Endothelial cell of hepatic sinusoid (primary cell): ENCODE measurements at regions not wholly inside any gene's neighbourhood (a gene's known extent, or its start where the extent isn't known, plus 50 kb on each side); places are given as distances from the start of the nearest gene placed in this dataset.
"Not testable (repeated sequence)": the region's sequence is repeated elsewhere in the genome, so short reads cannot be mapped to it uniquely, and the experiment has no call there.

Experiments used
- in situ Hi-C: cut with HindIII; loops from 2 replicates; pipeline ENCODE4 v1.10.0; 2017; ENCODE audit warnings: low sequenced_read_pairs

DNA sequence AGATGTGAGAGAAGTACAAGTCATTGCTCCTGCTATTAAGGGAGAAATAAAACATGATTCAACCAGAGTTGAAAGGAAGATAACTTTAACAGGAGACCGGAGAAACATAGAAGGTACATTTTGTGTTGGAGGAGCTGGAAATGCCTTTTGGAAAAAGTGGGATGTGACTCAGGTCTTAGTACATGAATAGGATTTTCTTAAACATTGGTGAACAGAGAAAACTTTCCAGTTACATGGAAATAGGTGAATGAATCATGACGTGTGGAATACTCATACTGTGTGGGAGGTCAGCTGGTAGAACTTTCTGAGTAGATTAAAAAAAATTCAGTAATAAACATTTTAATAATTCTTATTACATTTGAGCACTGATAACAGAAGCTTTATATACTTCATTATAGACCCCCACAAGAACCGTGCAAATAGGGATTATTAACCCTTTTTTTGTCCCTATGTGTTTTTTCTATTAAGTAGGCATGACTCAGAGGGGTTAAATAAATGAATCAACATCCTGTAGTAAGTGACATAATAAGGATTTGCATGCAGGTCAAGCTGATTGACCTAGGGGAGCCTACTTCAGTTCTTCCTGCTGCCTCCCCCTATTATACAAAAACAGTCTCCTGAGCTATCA is 710.5 kb downstream of the NOVA1 start:
- in situ Hi-C loops, result no loop called here

DNA sequence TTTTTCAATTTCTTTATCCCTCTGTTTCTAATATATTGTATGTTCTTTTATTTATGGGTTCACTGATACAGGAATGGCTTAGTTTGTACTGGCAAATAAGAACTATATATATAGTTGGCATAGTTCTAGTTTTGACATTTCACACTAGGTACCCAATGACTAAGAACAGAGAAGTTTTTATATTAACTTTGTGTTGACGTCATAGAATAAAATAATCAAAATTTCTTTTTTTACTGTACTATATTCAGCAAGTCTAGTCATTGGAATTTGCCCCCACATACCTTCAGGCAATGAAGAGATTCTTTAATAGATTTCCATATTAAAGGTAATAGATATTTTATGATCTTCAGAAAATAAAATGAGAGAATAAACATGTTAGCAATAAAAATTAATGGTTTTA is 713.2 kb downstream of the NOVA1 start:
- in situ Hi-C loops, result no loop called here

DNA sequence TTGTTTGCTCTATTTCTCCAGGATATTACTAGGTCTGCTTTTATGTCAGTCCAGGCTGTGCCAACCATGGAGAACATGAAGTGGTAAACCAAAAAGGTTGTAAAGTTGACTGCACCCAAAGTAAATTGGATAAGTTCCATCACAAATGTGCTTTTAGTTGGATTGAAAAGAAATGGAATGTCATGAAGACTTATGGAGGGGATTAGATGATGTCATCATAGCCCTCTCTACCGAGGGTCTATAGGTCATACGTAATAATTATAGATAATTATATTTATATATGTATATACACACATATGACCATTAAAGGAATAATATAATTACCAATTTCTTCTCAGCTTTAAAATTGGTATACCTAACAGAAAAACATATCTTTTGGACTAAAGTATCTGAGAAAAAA is 714.9 kb downstream of the NOVA1 start:
- in situ Hi-C loops, result no loop called here

DNA sequence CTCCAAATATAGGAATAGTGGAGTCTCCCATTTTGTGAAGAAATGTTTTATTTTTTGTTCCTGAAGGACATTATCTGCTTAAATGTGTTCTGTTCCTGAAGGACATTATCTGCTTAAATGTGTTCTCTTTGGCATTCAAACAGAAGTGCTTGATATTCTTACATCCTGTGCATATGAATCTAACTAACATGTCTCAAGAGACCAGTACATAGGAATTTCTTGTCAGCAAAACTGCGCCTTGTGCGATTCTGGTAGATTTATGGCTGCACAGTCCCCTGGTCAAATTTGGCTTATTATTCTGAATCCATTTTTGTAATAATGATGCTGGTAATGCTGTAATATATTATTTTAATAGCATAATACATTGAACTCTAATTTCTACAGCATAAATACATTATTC is 722.4 kb downstream of the NOVA1 start:
- in situ Hi-C loops, result no loop called here

DNA sequence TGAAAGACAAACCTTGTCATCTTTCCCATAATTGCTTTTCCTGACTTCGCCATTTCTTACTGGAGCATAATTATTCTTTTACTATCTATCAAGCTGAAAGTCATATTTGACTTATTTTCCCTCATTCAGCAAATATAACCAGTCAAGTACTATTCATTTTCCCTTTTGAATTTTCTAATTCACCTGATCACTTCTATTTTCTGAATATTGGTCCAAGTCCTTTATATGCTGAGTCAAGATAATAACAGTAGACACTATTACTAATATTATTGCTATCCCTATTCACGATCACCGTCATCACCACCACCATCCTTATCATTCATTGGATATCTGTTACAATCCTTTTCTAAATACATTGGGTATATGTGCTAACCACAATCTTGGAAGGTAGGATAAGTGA is 728.0 kb downstream of the NOVA1 start:
- in situ Hi-C loops, result no loop called here

DNA sequence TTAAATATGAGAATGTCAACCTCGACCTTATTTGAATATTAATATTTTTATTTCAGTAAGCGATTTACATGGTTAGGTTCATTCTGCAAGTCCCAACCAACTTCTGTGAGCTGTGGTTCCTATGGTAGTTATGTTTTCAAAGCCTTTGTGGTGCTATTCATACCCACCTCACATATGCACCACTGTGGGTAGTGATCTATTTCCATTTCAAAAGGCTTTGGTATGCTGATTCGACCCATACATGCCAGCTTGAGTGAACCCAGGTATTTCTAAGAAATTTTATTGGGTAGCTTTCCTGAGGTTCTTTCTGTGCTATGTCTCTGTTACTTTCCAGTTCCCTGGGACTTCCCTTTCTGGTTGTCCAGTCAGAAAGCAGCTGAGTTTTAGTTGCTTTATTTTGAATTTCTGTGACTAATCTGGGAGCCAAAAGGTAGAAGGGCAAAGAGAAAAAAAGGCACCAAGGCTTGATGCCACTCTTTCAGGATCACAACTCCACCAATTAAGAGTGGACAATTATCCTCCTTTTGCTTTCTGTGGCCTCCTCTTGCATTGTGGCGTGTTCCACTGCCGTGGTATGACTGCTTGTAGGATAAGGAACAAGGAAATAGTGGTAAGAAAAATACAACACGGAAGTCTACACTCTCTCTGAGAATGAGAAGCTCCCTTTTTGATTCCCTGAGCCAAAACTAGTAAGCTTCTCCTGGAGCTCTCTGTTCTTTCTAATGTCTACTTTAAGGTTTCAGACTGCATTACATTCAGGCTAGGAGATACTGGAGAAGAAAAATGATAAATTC is 729.1 kb downstream of the NOVA1 start:
- in situ Hi-C loops, result no loop called here

DNA sequence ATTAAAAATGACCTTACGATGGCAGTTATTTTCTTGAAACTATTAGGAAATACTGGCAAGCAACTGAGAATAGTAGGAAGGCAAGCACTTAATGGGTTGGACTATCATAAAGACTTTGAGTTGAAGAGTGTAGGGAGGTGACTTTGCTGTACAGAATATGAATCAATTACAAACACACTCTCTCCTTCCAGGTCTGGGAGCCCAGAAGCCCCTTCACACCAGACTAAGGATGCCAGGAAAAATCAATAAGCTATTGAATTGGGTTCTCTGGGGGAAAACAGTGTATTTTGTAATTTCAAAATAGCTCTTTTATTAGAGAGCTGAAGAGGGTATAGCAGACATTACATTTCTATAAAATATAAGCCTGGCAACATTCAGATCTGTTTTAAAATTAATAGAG is 736.4 kb downstream of the NOVA1 start:
- in situ Hi-C loops, result no loop called here

DNA sequence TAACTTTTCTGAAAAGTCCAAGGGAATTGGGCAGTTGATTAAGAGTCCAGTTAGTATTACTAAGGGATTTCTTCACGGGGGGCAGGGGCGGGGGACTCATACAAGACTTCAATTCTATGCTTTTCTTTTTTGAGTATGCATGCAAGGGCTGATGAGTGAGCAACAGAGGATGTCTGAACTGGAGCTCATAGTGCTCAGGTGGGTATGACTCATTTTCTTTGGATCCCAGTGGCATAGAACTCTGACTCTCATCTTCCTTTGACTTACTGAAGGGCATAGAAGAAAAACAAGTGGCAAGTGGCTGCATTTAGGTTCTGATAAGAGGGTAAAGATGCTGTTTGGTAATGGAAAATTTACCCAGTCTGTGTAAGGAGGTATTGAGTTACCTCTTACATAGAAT is 749.2 kb downstream of the NOVA1 start:
- in situ Hi-C loops, result no loop called here

DNA sequence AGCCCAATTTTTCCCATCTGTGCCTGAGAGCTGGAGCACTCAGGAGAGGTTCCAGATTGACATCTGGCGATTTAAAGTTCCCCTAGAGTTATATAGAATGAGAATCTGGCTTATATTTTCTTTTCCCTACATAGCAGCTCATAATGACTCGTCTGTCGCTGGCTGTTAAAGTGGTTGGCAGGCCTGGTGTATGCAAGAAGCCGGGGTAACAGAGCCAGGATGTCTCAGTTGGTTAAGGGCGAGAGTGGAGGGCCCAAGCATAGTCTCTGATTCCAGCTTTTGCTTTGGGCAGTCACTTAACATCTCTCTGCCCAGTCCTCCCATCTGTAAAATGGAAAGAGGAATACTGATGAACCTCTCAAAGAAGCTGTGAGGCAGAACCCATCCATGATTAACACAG is 751.6 kb downstream of the NOVA1 start:
- in situ Hi-C loops, result no loop called here

DNA sequence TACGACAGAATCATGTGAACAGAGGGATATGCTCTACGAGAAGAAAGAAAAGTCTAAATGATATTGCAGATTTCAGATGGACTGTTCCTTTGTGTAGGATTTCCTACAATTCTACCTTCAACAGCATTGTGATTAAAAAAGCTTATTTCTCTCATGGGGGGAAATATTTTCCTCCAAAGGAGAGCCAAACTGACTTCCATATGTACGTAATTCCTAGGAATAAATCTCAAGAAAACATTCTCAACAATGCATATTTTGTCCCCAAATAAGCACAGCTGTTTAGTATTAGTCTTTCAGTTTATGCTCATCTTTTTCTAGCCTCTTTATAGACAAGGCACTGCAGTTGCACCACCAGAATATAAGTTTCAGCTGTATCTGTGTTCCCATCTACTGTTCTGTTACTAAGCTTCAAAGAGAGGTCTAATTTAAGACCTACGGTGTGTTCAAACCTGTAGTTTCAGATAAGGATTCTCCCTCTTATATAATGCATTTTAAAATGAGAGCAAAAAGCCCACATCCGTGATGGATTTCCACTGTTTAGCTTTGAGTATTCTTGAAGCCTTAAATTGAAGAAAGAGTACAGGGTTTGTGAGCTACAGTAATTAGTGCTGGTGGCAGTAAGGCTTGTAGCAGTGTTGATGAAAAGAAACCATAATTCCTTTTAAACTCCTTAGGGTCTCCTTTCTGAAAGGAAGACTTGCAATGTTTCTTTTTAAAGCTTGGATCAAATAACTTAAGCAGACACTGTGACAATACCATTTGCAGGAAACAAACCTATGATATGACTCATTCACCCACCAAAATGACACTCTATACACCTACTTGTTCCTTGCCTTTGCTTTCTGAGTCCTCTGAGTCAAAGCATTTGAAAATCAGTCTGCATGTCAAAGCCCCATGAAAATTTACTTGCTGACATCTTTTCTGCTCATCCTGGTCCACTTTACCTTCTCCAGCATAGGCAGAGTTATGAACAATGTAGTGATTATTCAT is 754.1 kb downstream of the NOVA1 start:
- in situ Hi-C loops, result no loop called here

DNA sequence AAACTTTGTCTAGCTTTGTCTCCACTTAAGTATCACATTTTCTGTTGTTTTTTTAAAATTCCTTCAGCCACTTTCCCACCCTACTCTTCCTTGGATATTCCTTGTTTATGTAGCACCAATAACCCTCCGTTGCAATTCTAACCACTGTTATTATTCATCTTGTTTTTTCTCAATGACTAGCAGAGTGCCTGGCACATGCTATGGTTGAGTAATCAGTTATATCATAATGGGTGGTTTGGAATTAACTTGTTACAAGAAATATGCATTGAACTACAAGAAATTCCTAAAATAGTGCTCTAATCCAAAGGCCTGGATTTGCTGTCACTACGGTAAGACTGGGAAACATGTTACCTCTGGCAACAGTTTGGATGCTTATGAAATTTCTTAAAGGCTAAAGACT is 756.6 kb downstream of the NOVA1 start:
- in situ Hi-C loops, result no loop called here

DNA sequence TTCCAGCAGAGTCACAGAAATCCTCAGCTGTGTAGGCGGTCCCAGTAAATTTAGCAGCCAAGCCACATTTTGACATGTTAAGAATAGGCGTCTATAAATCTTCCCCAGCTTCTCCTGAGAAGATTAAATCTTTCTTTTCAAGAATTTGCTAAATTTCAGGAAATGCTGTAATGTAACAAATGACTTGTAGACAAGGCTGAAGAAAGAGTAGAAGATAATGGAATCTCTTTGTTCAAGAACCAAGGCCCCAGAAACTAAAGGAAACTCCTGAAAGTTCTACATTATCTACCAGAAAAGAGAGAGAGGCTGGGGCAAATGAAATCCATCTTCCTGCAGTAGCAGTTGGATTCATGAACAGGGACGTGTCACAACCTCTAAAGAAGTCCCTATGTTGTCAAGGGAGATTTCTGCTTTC is 760.3 kb downstream of the NOVA1 start:
- in situ Hi-C loops, result no loop called here

DNA sequence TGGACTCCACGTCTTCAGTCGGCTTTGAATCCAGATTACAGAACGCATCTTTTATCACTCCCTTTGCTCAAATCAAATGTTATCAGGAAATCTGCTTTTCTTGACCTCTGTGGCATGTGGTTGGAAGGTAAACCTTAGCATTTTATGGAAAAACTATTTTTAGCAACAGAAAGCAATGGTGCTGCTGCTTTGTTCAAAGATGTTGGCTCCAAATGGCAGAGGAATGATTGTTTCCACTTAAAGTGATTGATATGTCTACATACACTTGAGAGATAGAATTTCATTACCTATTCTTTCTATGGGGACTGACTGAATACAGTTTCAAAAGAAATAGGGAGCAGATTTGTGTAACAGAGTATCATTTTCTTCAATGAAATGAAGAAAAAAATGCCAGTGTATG is 761.2 kb downstream of the NOVA1 start:
- in situ Hi-C loops, result no loop called here

DNA sequence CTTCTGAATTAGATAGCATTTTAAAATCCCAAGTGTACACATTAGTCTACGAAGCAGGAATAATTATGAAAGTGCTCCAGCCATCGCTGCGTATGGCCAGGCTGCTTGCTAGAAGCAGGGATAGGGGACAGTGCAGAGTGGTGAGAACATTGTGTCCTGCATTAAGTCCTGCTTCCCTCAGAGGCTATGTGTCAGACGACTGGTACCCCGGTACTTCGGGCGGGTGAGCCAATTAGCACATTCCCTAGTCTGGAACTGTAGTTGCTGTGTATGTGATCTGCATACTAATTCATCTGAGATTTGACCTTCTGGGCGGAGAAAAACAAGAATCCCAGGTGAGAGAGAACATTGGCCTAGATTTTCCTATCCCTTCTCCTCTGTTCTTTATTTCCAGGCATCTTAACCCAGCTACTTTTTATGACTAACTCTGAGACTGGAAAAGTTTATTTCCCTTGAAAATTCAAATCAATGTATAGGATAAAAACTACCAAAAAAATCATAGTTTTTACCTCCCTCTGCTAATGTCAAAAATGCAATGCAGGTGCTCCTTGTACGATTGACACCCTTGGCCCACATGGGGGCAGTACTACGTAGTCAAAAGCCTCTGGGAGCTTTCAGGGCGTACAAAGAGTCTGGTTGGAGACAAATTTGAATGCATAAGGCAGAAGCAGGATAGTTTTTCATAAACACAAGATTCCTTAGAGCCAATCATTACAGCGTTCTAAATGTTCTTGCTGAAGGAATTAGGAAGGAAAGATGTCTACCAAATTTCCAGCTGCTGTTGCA is 764.3 kb downstream of the NOVA1 start:
- in situ Hi-C loops, result no loop called here

DNA sequence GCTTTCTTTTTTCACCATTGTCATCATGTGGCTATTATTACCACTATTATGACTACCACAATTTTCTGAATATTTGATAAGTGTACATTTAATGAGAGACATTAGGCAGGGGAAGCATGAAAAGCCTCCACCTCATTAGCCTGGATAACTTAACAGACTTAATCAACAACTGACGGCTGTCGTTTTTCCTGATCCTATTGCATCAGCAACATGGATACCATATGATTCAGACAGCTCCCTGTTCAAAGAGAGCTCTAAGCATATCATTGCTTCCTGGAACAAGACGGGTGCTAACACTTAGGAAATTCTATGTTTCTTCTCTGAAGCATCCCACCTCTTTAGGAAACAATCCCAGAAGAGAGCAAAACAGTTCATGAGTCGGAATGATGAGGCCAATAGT is 765.2 kb downstream of the NOVA1 start:
- in situ Hi-C loops, result no loop called here

DNA sequence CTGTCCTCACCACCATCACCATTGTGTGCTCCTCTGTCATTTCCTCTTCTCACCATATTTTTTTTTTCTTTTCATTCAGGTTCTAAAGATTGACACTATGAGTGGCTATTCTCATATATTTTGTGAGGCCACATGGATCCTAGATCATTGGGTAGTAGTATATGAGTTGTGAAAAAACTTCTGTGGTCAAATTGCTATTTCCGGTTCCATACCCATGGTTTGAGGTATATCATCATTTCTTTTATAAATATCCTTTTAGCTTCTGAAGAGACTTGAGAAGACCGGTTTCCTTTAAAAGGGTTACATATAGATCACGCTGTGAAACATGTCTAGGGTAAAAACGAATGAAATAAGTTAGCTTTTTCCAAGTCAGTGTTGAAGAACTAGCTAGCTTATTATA is 769.3 kb downstream of the NOVA1 start:
- in situ Hi-C loops, result no loop called here

DNA sequence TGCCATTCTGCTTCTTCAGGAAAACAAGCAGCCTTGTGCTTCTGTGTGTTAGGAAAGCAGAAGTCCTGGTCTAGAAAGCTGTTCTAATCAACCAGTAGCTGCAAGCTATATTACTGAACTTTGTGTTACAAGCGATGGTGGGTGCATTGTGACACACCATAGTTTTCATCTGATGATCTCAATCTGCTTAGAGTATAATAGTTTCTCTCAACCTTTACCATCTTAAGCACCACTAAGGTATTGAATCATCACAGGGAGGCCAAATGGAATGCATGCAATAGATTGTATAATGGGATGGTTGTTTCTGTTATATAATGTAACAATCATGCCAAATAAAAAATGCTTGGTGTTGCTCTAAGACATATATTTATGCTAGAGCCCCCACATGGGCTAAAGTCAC is 771.7 kb downstream of the NOVA1 start:
- in situ Hi-C loops, result no loop called here

DNA sequence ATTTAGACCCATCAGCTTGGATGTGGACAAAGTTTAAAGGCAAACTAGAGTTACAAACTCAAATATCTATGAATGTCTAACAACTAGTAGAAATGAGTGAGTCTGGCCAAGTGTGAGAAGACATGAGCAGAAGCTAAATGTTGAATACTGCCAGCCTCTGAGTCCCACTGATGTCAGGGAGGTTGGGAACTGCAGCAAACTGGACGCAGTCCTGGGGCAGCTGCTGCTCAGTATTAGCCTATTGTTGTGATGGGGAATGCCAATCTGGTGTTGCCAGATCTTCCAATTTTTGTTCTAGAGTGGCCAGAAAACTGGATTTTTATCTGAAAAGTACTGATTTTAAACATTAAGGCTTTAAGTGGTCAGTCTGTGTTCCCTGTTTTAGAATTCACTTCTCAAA is 770.4 kb upstream of the STXBP6 start:
- in situ Hi-C loops, result no loop called here

DNA sequence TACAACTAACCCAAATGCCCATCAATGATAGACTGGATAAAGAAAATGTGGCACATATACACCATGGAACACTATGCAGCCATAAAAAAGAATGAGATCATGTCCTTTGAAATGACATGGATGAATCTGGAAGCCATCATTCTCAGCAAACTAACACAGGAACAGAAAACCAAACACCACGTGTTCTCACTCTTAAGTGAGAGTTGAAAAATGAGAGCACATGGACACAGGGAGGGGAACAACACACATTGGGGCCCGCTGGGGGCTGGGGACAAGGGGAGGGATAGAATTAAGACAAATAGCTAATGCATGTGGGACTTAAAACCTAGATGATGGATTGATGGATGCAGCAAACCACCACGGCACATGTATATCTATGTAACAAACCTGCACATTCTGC is 764.7 kb upstream of the STXBP6 start:
- in situ Hi-C loops, result not testable (repeated sequence)

DNA sequence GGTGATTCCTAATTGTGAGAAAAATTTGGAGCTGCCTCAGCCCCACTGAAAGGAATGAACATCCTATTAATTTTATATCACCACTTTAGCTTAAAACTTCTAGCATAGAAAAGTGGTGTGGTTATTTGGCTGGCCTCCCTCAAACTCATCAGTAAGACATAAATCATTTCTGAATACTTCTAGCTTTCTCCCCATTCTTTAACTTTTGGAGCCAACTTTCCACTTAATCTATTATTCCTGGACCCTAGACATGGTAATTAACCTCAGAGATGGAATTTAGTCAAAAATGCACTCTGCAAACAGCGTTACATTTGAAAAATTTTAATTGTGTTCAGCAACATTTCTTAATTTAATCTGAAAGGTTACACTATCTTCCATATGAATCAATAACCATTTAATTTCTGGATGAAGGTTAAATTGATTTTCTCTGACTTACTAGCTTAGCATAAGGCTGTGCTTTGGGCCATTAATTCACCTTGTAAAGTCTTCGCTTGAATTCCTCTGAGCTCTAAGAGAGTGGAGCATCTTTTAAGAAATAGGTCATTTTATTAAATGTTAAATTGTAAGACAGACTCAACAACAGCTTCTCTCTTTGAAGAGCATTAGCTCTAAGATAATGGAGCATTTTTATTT is 753.6 kb upstream of the STXBP6 start:
- in situ Hi-C loops, result no loop called here
